ENCODE measurements at regions not wholly inside any gene's neighbourhood (a gene's known extent, or its start where the extent isn't known, plus 50 kb on each side); places are given as distances from the start of the nearest gene placed in this dataset.

DNA sequence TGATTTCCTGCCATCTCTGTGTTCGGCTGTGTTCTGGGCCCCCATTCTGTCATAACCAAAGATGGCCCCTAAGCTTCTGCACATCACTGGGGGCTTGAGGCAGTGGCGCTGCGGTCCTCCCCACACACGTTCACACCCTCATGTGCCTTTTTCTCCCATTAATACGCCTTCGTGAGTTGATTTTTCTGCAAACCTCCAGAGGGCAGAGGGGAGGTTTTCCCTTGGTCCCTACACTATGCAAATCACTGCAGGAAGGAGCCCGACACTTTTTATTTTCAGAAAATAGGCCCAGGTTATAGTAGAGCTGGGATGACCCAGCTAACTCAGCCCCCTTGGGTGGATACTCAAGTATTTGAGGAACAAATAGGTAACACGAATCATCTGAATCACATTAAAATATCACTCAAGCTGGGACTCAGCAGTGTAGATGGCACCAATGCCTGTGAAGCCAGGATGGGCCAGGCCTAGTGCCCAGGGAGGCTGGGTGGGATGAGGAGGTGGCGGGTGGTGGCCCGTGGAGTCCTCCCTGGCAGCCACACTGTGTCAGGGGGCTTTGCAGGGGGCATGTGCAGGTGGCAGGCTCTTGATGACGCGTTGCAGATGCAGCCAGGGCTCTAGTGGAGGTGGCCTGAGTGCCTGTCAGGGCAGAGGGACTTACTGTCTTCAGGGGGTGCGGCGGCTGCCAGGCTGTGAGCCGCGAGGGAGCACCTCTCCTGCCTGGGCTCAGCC, 234.3 kb downstream of the TEX29 start:
- peaks cover 4% of the 10 kb centered on the region for H3K27me3 ChIP-seq
- no peak for DNase-seq
- no peak overlapping the region for H3K4me3 ChIP-seq
- H3K36me3 ChIP-seq = no peaks in the 10 kb centered on the region
- H3K9me3 ChIP-seq = no peaks in the 10 kb centered on the region
- intact Hi-C loops (cut with DNase I) = no loop called here
- H3K27ac ChIP-seq = no peak overlapping the region
- peak; percentile 19 for ATAC-seq
- H3K4me1 ChIP-seq = no peaks in the 10 kb centered on the region
- TF ChIP-seq, protein P1, sequence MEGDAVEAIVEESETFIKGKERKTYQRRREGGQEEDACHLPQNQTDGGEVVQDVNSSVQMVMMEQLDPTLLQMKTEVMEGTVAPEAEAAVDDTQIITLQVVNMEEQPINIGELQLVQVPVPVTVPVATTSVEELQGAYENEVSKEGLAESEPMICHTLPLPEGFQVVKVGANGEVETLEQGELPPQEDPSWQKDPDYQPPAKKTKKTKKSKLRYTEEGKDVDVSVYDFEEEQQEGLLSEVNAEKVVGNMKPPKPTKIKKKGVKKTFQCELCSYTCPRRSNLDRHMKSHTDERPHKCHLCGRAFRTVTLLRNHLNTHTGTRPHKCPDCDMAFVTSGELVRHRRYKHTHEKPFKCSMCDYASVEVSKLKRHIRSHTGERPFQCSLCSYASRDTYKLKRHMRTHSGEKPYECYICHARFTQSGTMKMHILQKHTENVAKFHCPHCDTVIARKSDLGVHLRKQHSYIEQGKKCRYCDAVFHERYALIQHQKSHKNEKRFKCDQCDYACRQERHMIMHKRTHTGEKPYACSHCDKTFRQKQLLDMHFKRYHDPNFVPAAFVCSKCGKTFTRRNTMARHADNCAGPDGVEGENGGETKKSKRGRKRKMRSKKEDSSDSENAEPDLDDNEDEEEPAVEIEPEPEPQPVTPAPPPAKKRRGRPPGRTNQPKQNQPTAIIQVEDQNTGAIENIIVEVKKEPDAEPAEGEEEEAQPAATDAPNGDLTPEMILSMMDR (IDR thresholded peaks at IDR 0.05) = no peak

DNA sequence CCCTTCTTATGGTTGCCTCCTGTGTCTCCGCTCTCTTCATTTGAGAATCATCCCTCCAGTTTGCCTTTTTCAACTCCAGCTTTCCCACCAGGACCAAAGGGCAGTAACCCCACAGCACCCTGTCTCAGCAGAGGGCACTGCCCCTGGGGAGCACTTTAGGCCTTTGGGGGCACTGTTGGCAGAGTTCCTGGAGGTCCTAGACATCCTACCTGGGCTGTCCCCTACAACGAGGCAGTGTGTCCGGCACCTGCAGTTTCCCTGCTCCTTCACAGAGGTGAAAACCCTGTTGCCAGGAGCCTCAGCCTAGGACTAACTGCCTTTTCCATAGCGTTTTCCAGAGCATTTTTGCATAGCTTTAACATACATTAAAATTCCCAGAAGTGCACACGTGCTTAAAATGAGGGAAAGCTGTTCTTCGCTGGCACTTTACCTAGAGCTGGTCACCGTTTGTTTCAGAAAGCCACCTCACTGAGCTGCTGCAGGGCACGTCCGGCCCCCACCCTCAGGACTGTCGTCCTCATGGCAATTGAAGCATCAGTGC, 234.9 kb downstream of the TEX29 start:
- no peaks in the 10 kb centered on the region for H3K4me1 ChIP-seq
- no peaks in the 10 kb centered on the region for H3K9me3 ChIP-seq
- H3K36me3 ChIP-seq = no peaks in the 10 kb centered on the region
- ATAC-seq (no peak), DNase-seq (no peak)
- intact Hi-C loops (cut with DNase I) = no loop called here
- peaks cover 8% of the 10 kb centered on the region for H3K27me3 ChIP-seq
- TF ChIP-seq, protein P1 (IDR thresholded peaks at IDR 0.05) = no peak
- no peak overlapping the region for H3K27ac ChIP-seq
- no peak overlapping the region for H3K4me3 ChIP-seq

DNA sequence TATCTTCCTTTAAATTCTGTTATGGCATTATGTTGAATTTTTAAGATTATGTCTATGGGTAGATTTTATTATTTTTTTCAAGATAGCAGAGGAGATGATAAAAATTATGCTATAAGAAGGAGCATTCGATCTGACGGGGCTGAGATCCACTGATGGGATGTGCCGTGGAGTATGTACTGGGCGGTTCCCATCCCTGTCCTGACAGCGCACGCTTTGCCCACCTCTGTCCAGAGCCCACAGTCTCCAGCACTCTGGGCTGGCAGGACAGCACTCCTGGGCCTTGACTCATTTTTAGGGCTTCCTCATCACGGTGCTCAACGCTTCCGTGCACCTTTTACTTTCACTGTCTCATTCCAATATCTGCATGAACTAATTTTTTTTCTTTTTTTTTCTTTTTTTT, 235.5 kb downstream of the TEX29 start:
- Histone ChIP-seq H3K9me3 (no peaks in the 10 kb centered on the region), H3K27ac (no peak overlapping the region), H3K4me1 (no peaks in the 10 kb centered on the region), H3K27me3 (peaks cover 11% of the 10 kb centered on the region), H3K36me3 (no peaks in the 10 kb centered on the region), H3K4me3 (no peak overlapping the region)
- ATAC-seq (no peak), DNase-seq (no peak)
- intact Hi-C loops (cut with DNase I) = no loop called here
- TF ChIP-seq, protein P1 (IDR thresholded peaks at IDR 0.05) = no peak

DNA sequence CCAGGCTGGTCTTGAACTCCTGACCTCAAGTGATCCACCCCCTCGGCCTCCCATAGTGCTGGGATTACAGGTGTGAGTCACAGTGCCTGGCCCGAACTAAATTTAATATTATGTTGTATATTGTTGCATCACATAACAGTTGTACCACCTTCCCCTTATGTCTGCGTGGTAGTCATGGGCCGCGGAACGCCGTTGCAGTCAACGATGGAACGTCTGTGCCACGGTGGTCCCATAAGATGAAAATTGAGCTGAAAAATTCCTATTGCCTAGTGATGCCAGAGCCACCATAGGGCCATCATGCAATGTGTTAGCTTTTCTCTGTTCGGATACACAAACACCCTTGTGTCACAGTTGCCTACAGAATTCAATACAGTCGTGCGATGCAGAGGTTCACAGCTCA, 236.1 kb downstream of the TEX29 start:
- H3K36me3 ChIP-seq = no peaks in the 10 kb centered on the region
- H3K4me3 ChIP-seq = no peak overlapping the region
- intact Hi-C loops (cut with DNase I) = no loop called here
- TF ChIP-seq, protein P1 (IDR thresholded peaks at IDR 0.05) = no peak
- H3K27ac ChIP-seq = no peak overlapping the region
- H3K9me3 ChIP-seq = no peaks in the 10 kb centered on the region
- no peak for ATAC-seq
- peaks cover 15% of the 10 kb centered on the region for H3K27me3 ChIP-seq
- no peak for DNase-seq
- H3K4me1 ChIP-seq = no peaks in the 10 kb centered on the region

- intact Hi-C loops (cut with DNase I) = no loop called here
- TF ChIP-seq, protein P1 (IDR thresholded peaks at IDR 0.05) = no peak
- H3K36me3 ChIP-seq = no peaks in the 10 kb centered on the region
- no peak for DNase-seq
- no peak overlapping the region for H3K27ac ChIP-seq
- peaks cover 15% of the 10 kb centered on the region for H3K27me3 ChIP-seq
- no peaks in the 10 kb centered on the region for H3K9me3 ChIP-seq
- ATAC-seq = no peak
- no peaks in the 10 kb centered on the region for H3K4me1 ChIP-seq
- H3K4me3 ChIP-seq = no peak overlapping the region
Measured at GRCh38 chr13:111557921-111558699, 237.7 kb downstream of the TEX29 start.

Measured in upper lobe of right lung (tissue), 1 donor.